DND-41 (cell line): ENCODE measurements at regions not wholly inside any gene's neighbourhood (a gene's known extent, or its start where the extent isn't known, plus 50 kb on each side); places are given as distances from the start of the nearest gene placed in this dataset.

Experiments
- EZH2 ChIP-seq: IDR thresholded peaks from 3 replicates; pipeline ENCODE4 v1.6.1; 2012; ENCODE audit warnings: borderline replicate concordance, low read depth, mild to moderate bottlenecking, moderate library complexity, low read length, inconsistent platforms; ENCODE audit not compliant: severe bottlenecking
- TF ChIP-seq, protein P1 (sequence below): IDR thresholded peaks from 2 replicates; pipeline ENCODE4 v1.5.1; 2012; ENCODE audit warnings: borderline replicate concordance, low read length, moderate library complexity, mild to moderate bottlenecking; ENCODE audit not compliant: poor library complexity, severe bottlenecking; ENCODE audit errors: extremely low read depth

DNA sequence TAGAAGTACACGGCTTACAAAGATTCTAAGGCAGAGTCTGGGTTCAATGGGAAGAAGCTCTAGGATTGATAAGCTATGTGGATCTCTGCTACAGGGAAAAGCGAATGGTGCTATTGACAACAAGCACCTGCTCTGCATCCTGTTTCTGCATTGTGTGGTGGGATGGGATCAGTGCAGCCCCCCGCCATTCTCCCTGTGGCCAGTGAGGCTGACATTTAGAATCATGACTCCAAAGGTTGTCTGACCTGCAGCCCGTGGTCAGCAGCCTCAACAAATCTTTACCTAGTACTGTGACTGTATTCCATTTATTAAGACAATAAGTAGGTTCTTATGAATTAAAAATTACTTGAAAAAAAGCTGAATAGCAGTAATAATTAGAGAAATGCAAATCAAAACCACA is 1477.0 kb upstream of the TMEM132C start:
- TF ChIP-seq, protein P1, sequence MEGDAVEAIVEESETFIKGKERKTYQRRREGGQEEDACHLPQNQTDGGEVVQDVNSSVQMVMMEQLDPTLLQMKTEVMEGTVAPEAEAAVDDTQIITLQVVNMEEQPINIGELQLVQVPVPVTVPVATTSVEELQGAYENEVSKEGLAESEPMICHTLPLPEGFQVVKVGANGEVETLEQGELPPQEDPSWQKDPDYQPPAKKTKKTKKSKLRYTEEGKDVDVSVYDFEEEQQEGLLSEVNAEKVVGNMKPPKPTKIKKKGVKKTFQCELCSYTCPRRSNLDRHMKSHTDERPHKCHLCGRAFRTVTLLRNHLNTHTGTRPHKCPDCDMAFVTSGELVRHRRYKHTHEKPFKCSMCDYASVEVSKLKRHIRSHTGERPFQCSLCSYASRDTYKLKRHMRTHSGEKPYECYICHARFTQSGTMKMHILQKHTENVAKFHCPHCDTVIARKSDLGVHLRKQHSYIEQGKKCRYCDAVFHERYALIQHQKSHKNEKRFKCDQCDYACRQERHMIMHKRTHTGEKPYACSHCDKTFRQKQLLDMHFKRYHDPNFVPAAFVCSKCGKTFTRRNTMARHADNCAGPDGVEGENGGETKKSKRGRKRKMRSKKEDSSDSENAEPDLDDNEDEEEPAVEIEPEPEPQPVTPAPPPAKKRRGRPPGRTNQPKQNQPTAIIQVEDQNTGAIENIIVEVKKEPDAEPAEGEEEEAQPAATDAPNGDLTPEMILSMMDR, result no peak
- TF ChIP-seq EZH2, result no peak
